PFSK-1 (cell line): ENCODE measurements at regions not wholly inside any gene's neighbourhood (a gene's known extent, or its start where the extent isn't known, plus 50 kb on each side); places are given as distances from the start of the nearest gene placed in this dataset.

Experiments
- FOXP2 ChIP-seq: optimal IDR thresholded peaks from 2 replicates; pipeline ENCODE3; 2011; ENCODE audit warnings: borderline replicate concordance, control low read depth, inconsistent platforms; ENCODE audit not compliant: insufficient read depth; ENCODE audit errors: extremely low read length, extremely low read depth
- POLR2AphosphoS5 ChIP-seq: IDR thresholded peaks from 2 replicates; pipeline ENCODE4 v1.6.1; 2012; ENCODE audit warnings: low read depth, mild to moderate bottlenecking, control low read depth, low read length, moderate library complexity
- SIN3A ChIP-seq: IDR thresholded peaks from 2 replicates; pipeline ENCODE4 v1.6.1; 2012; ENCODE audit warnings: mild to moderate bottlenecking, low read length, moderate library complexity, borderline replicate concordance; ENCODE audit not compliant: insufficient read depth
- TAF1 ChIP-seq: IDR thresholded peaks from 2 replicates; pipeline ENCODE4 v1.6.1; 2012; ENCODE audit warnings: low read length, control low read depth, borderline replicate concordance; ENCODE audit not compliant: insufficient read depth
- TF ChIP-seq, protein P1 (sequence below), 2 experiments: IDR thresholded peaks; 2 replicates each; pipeline versions ENCODE4 v1.6.1 to v1.8.0; 2011 to 2012; ENCODE audit warnings: low read depth in 2 of 2, low read length in 2 of 2, control low read depth in 1 of 2, inconsistent platforms in 1 of 2, mild to moderate bottlenecking in 1 of 2, moderate library complexity in 1 of 2; ENCODE audit not compliant: insufficient read depth in 1 of 2

GRCh38 chr5:74361406-74362358, 278.8 kb downstream of the ENC1 start:
- TF ChIP-seq SIN3A (no peak), TAF1 (no peak), POLR2AphosphoS5 (no peak), FOXP2 (no peak)
- TF ChIP-seq, protein P1, sequence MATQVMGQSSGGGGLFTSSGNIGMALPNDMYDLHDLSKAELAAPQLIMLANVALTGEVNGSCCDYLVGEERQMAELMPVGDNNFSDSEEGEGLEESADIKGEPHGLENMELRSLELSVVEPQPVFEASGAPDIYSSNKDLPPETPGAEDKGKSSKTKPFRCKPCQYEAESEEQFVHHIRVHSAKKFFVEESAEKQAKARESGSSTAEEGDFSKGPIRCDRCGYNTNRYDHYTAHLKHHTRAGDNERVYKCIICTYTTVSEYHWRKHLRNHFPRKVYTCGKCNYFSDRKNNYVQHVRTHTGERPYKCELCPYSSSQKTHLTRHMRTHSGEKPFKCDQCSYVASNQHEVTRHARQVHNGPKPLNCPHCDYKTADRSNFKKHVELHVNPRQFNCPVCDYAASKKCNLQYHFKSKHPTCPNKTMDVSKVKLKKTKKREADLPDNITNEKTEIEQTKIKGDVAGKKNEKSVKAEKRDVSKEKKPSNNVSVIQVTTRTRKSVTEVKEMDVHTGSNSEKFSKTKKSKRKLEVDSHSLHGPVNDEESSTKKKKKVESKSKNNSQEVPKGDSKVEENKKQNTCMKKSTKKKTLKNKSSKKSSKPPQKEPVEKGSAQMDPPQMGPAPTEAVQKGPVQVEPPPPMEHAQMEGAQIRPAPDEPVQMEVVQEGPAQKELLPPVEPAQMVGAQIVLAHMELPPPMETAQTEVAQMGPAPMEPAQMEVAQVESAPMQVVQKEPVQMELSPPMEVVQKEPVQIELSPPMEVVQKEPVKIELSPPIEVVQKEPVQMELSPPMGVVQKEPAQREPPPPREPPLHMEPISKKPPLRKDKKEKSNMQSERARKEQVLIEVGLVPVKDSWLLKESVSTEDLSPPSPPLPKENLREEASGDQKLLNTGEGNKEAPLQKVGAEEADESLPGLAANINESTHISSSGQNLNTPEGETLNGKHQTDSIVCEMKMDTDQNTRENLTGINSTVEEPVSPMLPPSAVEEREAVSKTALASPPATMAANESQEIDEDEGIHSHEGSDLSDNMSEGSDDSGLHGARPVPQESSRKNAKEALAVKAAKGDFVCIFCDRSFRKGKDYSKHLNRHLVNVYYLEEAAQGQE (IDR thresholded peaks at IDR 0.05; ENCODE audit: insufficient read depth in 1 of 2, low read depth in 2 of 2, low read length in 2 of 2) = no peak

- TF ChIP-seq SIN3A (no peak), TAF1 (no peak), POLR2AphosphoS5 (no peak), FOXP2 (no peak)
- TF ChIP-seq, protein P1 (IDR thresholded peaks at IDR 0.05; ENCODE audit: insufficient read depth in 1 of 2, low read depth in 2 of 2, low read length in 2 of 2) = no peak
These were observed 279.9 kb downstream of the ENC1 start for GRCh38 chr5:74360535-74361210.

- TF ChIP-seq POLR2AphosphoS5 (no peak), SIN3A (no peak), FOXP2 (no peak), TAF1 (no peak)
- TF ChIP-seq, protein P1 (IDR thresholded peaks at IDR 0.05; ENCODE audit: insufficient read depth in 1 of 2, low read depth in 2 of 2, low read length in 2 of 2) = no peak
These were observed 282.7 kb downstream of the ENC1 start for GRCh38 chr5:74357827-74358226.

DNA sequence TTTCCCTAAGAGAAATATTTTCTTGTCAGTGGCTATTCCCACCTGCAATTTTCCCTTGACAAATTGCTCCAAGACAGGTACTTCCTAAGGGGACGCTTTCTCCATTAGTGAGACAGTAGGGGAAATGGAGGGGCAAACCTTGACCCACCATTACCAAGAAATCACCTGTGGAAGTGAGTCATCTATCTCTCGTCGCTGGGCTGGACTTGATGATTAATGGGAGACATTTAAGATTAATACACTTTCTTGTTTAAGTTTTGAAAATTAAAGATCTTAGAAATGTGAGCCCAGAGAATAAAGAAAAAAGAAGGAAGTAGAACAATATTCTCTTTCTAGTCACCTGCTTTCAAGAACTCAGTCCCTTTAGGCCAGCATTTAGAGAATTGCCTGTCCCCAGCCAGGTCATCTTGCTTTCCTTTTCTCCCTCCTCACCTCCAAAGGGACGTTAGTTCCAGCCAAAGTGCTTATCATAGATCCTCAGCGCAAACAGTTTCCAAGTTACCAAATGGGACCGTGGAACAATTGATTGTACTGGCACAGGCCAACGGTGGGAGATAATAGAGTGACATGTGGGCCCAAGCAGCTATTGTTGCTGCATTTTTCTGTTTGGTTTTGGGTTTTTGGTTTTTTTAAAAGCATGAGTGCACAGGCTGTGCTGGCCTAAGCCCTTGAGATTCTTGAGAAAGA, 284.4 kb downstream of the ENC1 start:
- TF ChIP-seq POLR2AphosphoS5 (no peak), SIN3A (no peak), TAF1 (no peak), FOXP2 (no peak)

DNA sequence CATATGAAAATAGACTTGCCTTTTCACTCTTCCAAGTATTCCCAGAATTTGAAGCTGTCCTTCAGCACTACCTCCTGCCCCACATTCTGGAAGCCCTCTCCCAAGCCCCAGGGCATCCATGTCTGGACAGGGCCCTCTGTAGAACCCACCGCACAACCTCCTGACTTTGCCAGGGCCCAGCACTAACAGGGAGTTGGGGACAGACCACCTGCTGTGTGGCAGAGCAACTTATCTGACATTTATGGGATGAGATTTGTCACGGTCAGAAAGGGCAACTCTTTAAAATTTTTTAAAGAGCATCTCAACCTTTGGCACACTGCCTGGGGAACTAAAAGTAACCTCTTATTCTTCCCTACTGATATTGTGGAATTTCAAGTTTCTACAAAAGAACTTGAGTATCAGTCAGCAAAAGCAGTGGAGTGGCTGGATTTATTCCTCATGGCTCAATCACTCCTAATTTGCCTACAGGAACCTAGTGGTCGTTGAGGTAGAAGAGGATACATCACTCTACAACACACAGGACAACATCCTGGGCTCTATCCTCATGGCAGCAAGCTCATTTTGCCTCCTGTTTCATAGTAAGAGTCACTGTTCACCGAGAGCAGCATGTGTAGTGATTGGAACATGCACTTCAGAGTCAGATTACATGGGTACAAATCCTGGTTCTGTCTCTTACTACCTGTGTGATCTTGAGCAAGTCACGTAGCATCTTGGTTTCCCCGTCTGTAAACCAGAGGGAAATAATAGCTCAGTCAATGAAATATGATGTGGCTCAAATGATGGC, 285.3 kb downstream of the ENC1 start:
- TF ChIP-seq TAF1 (no peak), FOXP2 (no peak), POLR2AphosphoS5 (no peak), SIN3A (no peak)
- TF ChIP-seq, protein P1 (IDR thresholded peaks at IDR 0.05; ENCODE audit: insufficient read depth in 1 of 2, low read depth in 2 of 2, low read length in 2 of 2) = no peak
